ENCODE measurements at regions not wholly inside any gene's neighbourhood (a gene's known extent, or its start where the extent isn't known, plus 50 kb on each side); places are given as distances from the start of the nearest gene placed in this dataset.
"Not testable (repeated sequence)": the region's sequence is repeated elsewhere in the genome, so short reads cannot be mapped to it uniquely, and the experiment has no call there.

GRCh38 chr9:111744363-111744762, 50.4 kb downstream of the SHOC1 start:
- in situ Hi-C loops (cut with MboI; ENCODE audit: low pct_unique_long_range_greater_than_20kb, low sequenced_read_pairs), result no loop called here
- DNase-seq, result no peak

- in situ Hi-C loops (cut with MboI; ENCODE audit: low pct_unique_long_range_greater_than_20kb, low sequenced_read_pairs), result no loop called here
- DNase-seq, result no peak
Observed at GRCh38 chr9:111743275-111743674, 51.5 kb downstream of the SHOC1 start.

GRCh38 chr9:111740739-111741138, 54.0 kb downstream of the SHOC1 start:
- DNase-seq, result no peak
- in situ Hi-C loops (cut with MboI; ENCODE audit: low pct_unique_long_range_greater_than_20kb, low sequenced_read_pairs), result no loop called here

GRCh38 chr9:111736714-111737113, 58.0 kb downstream of the SHOC1 start:
- no peak for DNase-seq
- in situ Hi-C loops (cut with MboI; ENCODE audit: low pct_unique_long_range_greater_than_20kb, low sequenced_read_pairs), result no loop called here

DNA sequence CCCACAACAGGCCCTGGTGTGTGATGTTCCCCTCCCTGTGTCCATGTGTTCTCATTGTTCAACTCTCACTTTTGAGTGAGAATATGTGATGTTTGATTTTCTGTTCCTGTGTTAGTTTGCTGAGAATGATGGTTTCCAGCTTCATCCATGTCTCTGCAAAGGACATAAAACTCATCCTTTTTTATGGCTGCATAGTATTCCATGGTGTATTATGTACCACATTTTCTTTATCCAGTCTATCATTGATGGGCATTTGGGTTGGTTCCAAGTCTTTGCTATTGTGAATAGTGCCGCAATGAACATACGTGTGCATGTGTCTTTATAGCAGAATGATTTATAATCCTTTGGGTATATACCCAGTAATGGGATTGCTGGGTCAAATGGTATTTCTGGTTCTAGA, 59.4 kb downstream of the SHOC1 start:
- in situ Hi-C loops (cut with MboI; ENCODE audit: low pct_unique_long_range_greater_than_20kb, low sequenced_read_pairs); DNase-seq: not testable (repeated sequence)

- in situ Hi-C loops (cut with MboI; ENCODE audit: low pct_unique_long_range_greater_than_20kb, low sequenced_read_pairs), result no loop called here
- DNase-seq, result no peak
Observed at GRCh38 chr9:111731928-111732327, 62.8 kb downstream of the SHOC1 start.

- in situ Hi-C loops (cut with MboI; ENCODE audit: low pct_unique_long_range_greater_than_20kb, low sequenced_read_pairs), result no loop called here
- no peak for DNase-seq
Observed at GRCh38 chr9:111730937-111731567, 63.7 kb downstream of the SHOC1 start.

GRCh38 chr9:111728617-111729366, 65.9 kb downstream of the SHOC1 start:
- DNase-seq, result no peak
- in situ Hi-C loops (cut with MboI; ENCODE audit: low pct_unique_long_range_greater_than_20kb, low sequenced_read_pairs), result no loop called here

- in situ Hi-C loops (cut with MboI; ENCODE audit: low pct_unique_long_range_greater_than_20kb, low sequenced_read_pairs), result no loop called here
- no peak for DNase-seq
Observed at GRCh38 chr9:111728143-111728542, 66.6 kb downstream of the SHOC1 start.

DNA sequence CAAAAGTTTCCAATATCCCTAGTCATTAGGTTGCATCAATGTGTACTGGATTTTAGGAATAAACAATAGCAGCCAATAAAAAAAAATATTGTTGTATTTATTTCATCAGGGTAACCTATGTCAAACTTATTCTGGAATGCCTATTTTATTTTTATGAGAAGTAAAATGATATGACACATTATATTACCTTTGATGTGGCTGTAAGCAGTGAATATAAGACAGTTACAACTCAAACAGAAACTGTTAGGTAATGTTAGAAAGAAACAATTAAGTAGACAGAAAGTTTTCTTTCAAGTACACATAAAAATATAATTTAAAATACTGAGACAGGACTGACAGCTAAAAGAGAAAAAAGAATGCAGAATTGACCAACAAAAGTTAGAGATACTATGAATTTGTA, 65.5 kb downstream of the GNG10 start:
- in situ Hi-C loops (cut with MboI; ENCODE audit: low pct_unique_long_range_greater_than_20kb, low sequenced_read_pairs), result no loop called here
- DNase-seq, result no peak

- in situ Hi-C loops (cut with MboI; ENCODE audit: low pct_unique_long_range_greater_than_20kb, low sequenced_read_pairs), result no loop called here
- peak; percentile 9 for DNase-seq
Observed at GRCh38 chr9:111720174-111720573, 58.8 kb downstream of the GNG10 start.
